ENCODE measurements at regions not wholly inside any gene's neighbourhood (a gene's known extent, or its start where the extent isn't known, plus 50 kb on each side); places are given as distances from the start of the nearest gene placed in this dataset.

DNA sequence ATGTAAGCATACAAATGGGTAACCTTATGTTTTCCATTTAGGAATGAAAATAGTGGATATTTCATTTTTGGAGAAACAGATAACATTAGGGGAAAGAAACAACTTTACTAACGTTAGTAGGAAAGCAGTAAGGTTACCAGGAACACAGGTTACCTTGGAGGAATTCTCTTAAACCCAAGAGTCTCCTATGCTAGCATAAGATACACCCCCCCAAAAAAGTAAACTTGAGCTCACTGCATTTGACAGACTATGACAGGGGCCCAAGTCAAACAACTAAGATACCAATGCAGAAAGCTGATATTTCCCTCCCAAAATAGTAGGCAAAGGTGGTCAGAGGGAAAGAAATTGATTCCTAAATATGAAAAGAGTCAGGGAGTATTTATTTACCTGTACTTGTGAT is 656.9 kb downstream of the DSC3 start:
- no peak for FAIRE-seq
- no peak overlapping the region for H3K4me3 ChIP-seq
- no peak overlapping the region for H3K27ac ChIP-seq
- ChIA-PET POLR2A (no interaction called here), CTCF (no interaction called here)
- H3K9me3 ChIP-seq = no peaks in the 10 kb centered on the region
- ATAC-seq = no peak
- WGBS (ENCODE audit: missing lambda C conversion rate) = 5% methylated on average over 1 of the region's 1 CpG
- no peak overlapping the region for H3K4me2 ChIP-seq
- TF ChIP-seq ZFP36 (IDR thresholded peaks at IDR 0.05; ENCODE audit: borderline replicate concordance, partially characterized antibody) = no peak
- no peak for TF ChIP-seq RCOR1 (IDR thresholded peaks at IDR 0.05; ENCODE audit: low read depth, low read length)
- TF ChIP-seq KDM1A (IDR thresholded peaks at IDR 0.05; ENCODE audit: low read depth) = no peak
- no peak for TF ChIP-seq MAFK (IDR thresholded peaks at IDR 0.05; ENCODE audit: partially characterized antibody)
- no peak for TF ChIP-seq ESRRA (IDR thresholded peaks at IDR 0.05; ENCODE audit: borderline replicate concordance, low read length)
- TF ChIP-seq SREBF2 (IDR thresholded peaks at IDR 0.05) = no peak
- TF ChIP-seq HEYL (CRISPR knock-in tag; IDR thresholded peaks at IDR 0.05) = no peak
- no peak for TF ChIP-seq NPAS2 (CRISPR knock-in tag; IDR thresholded peaks at IDR 0.05; ENCODE audit: borderline replicate concordance)
- no peak for TF ChIP-seq HOXB5 (CRISPR knock-in tag; IDR thresholded peaks at IDR 0.05)
- TF ChIP-seq, protein P1, sequence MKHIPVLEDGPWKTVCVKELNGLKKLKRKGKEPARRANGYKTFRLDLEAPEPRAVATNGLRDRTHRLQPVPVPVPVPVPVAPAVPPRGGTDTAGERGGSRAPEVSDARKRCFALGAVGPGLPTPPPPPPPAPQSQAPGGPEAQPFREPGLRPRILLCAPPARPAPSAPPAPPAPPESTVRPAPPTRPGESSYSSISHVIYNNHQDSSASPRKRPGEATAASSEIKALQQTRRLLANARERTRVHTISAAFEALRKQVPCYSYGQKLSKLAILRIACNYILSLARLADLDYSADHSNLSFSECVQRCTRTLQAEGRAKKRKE (CRISPR knock-in tag; IDR thresholded peaks at IDR 0.05; ENCODE audit: low read depth) = no peak
- TF ChIP-seq, protein P2, sequence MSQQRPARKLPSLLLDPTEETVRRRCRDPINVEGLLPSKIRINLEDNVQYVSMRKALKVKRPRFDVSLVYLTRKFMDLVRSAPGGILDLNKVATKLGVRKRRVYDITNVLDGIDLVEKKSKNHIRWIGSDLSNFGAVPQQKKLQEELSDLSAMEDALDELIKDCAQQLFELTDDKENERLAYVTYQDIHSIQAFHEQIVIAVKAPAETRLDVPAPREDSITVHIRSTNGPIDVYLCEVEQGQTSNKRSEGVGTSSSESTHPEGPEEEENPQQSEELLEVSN (IDR thresholded peaks at IDR 0.05; ENCODE audit: borderline replicate concordance, low read depth) = no peak
- H3K4me1 ChIP-seq = no peaks in the 10 kb centered on the region
- no peak for DNase-seq (ENCODE audit: low read depth in 1 of 2, low spot score in 1 of 2)

DNA sequence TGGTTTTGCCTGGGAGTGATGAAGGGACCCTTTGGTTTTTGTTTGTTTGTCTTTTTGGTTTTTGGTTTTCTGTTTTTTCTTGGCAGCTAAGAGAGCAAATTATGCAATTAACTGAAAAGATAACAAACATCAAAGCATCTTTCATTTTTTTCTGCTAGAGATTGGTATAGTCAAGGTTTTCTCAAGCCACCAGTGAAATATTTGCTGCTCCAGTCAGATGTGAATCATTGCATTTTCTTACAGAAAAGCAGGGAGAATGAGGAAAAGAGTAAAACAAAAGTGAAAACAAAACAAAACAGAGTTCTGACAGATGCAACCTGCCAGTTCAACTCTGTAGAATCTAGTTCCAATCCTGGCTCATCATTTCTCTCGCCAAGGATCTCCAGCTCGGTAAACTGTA is 660.7 kb downstream of the DSC3 start:
- CTCF ChIA-PET = no interaction called here
- H3K4me1 ChIP-seq = no peaks in the 10 kb centered on the region
- POLR2A ChIA-PET = no interaction called here
- no peak for TF ChIP-seq ESRRA (IDR thresholded peaks at IDR 0.05; ENCODE audit: borderline replicate concordance, low read length)
- TF ChIP-seq GATA3 (IDR thresholded peaks at IDR 0.05; ENCODE audit: borderline replicate concordance) = no peak
- no peak for TF ChIP-seq PHF8 (IDR thresholded peaks at IDR 0.05; ENCODE audit: borderline replicate concordance, low read depth)
- no peak for TF ChIP-seq SREBF2 (IDR thresholded peaks at IDR 0.05)
- no peak for TF ChIP-seq ZC3H11A (IDR thresholded peaks at IDR 0.05)
- TF ChIP-seq FOSL2 (IDR thresholded peaks at IDR 0.05) = no peak
- no peak for TF ChIP-seq FOSL2 (CRISPR knock-in tag; IDR thresholded peaks at IDR 0.05)
- TF ChIP-seq, protein P3, sequence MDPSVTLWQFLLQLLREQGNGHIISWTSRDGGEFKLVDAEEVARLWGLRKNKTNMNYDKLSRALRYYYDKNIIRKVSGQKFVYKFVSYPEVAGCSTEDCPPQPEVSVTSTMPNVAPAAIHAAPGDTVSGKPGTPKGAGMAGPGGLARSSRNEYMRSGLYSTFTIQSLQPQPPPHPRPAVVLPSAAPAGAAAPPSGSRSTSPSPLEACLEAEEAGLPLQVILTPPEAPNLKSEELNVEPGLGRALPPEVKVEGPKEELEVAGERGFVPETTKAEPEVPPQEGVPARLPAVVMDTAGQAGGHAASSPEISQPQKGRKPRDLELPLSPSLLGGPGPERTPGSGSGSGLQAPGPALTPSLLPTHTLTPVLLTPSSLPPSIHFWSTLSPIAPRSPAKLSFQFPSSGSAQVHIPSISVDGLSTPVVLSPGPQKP (IDR thresholded peaks at IDR 0.05; ENCODE audit: low read depth, low read length) = no peak
- no peak for TF ChIP-seq HDAC2 (IDR thresholded peaks at IDR 0.05)
- TF ChIP-seq RCOR1 (IDR thresholded peaks at IDR 0.05; ENCODE audit: low read depth, low read length) = no peak
- no peak for TF ChIP-seq NPAS2 (CRISPR knock-in tag; IDR thresholded peaks at IDR 0.05; ENCODE audit: borderline replicate concordance)
- no peak for TF ChIP-seq RARB (CRISPR knock-in tag; IDR thresholded peaks at IDR 0.05)
- TF ChIP-seq, protein P4, sequence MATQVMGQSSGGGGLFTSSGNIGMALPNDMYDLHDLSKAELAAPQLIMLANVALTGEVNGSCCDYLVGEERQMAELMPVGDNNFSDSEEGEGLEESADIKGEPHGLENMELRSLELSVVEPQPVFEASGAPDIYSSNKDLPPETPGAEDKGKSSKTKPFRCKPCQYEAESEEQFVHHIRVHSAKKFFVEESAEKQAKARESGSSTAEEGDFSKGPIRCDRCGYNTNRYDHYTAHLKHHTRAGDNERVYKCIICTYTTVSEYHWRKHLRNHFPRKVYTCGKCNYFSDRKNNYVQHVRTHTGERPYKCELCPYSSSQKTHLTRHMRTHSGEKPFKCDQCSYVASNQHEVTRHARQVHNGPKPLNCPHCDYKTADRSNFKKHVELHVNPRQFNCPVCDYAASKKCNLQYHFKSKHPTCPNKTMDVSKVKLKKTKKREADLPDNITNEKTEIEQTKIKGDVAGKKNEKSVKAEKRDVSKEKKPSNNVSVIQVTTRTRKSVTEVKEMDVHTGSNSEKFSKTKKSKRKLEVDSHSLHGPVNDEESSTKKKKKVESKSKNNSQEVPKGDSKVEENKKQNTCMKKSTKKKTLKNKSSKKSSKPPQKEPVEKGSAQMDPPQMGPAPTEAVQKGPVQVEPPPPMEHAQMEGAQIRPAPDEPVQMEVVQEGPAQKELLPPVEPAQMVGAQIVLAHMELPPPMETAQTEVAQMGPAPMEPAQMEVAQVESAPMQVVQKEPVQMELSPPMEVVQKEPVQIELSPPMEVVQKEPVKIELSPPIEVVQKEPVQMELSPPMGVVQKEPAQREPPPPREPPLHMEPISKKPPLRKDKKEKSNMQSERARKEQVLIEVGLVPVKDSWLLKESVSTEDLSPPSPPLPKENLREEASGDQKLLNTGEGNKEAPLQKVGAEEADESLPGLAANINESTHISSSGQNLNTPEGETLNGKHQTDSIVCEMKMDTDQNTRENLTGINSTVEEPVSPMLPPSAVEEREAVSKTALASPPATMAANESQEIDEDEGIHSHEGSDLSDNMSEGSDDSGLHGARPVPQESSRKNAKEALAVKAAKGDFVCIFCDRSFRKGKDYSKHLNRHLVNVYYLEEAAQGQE (IDR thresholded peaks at IDR 0.05) = no peak
- no peak for TF ChIP-seq EP300 (IDR thresholded peaks at IDR 0.05)
- TF ChIP-seq NFE2L2 (conservative IDR thresholded peaks at IDR 0.05; ENCODE audit: low read length) = no peak
- no peak for TF ChIP-seq FOSB (CRISPR knock-in tag; IDR thresholded peaks at IDR 0.05)
- TF ChIP-seq ZNF302 (CRISPR knock-in tag; IDR thresholded peaks at IDR 0.05) = no peak
- TF ChIP-seq RNF2 (IDR thresholded peaks at IDR 0.05; ENCODE audit: borderline replicate concordance, low read depth) = no peak
- TF ChIP-seq, protein P5, sequence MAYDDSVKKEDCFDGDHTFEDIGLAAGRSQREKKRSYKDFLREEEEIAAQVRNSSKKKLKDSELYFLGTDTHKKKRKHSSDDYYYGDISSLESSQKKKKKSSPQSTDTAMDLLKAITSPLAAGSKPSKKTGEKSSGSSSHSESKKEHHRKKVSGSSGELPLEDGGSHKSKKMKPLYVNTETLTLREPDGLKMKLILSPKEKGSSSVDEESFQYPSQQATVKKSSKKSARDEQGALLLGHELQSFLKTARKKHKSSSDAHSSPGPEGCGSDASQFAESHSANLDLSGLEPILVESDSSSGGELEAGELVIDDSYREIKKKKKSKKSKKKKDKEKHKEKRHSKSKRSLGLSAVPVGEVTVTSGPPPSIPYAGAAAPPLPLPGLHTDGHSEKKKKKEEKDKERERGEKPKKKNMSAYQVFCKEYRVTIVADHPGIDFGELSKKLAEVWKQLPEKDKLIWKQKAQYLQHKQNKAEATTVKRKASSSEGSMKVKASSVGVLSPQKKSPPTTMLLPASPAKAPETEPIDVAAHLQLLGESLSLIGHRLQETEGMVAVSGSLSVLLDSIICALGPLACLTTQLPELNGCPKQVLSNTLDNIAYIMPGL (CRISPR knock-in tag; IDR thresholded peaks at IDR 0.05; ENCODE audit: borderline replicate concordance) = no peak
- no peak for TF ChIP-seq ZSCAN20 (CRISPR knock-in tag; IDR thresholded peaks at IDR 0.05)
- DNase-seq (ENCODE audit: low read depth in 1 of 2, low spot score in 1 of 2) (no peak), FAIRE-seq (no peak), ATAC-seq (no peak)
- no peaks in the 10 kb centered on the region for H3K9me3 ChIP-seq
- 9% methylated on average over 2 of the region's 2 CpGs for WGBS (ENCODE audit: missing lambda C conversion rate)
- no peak overlapping the region for H3K4me2 ChIP-seq
- no peak overlapping the region for H3K4me3 ChIP-seq
- H3K27ac ChIP-seq = no peak overlapping the region
